MM.1S (cell line): ENCODE measurements at regions not wholly inside any gene's neighbourhood (a gene's known extent, or its start where the extent isn't known, plus 50 kb on each side); places are given as distances from the start of the nearest gene placed in this dataset.

ENCODE experiments used
- EZH2 ChIP-seq: fragments of 300-600 bp; sonication (generic); optimal IDR thresholded peaks from 2 replicates; pipeline ENCODE3; 2017; ENCODE audit warnings: low read depth, mild to moderate bottlenecking, antibody characterized with exemption, low read length, mixed read lengths
- EZH2phosphoT487 ChIP-seq: fragments of 300-600 bp; sonication (generic); IDR thresholded peaks from 2 replicates; pipeline ENCODE4 v1.6.1; 2018; ENCODE audit warnings: antibody characterized with exemption, low read length
- TF ChIP-seq, protein P1 (sequence below): fragments of 300-600 bp; sonication (generic); IDR thresholded peaks from 2 replicates; pipeline ENCODE4 v1.5.1; 2016; ENCODE audit warnings: antibody characterized with exemption, low read length, mixed read lengths

DNA sequence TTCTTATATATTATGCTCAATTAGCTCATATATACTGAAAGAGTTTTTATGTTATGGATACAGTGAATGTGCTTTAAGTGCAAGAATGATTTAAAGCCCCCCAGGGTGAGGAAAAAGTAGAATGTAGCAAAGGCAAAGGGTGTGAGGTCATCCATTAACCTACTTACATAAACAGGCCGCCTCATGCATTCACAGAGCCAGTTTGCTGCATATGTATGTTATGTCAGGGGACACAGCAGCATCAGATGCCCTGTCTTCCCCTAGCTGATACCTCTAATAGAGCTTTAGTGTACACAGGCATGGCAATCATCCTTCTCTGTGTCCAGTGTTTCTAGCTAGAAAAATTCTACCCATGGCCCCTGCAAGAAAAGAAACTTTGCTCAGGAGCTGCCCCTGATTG is 187.8 kb upstream of the FSHR start:
- TF ChIP-seq EZH2 (no peak), EZH2phosphoT487 (no peak)
- TF ChIP-seq, protein P1, sequence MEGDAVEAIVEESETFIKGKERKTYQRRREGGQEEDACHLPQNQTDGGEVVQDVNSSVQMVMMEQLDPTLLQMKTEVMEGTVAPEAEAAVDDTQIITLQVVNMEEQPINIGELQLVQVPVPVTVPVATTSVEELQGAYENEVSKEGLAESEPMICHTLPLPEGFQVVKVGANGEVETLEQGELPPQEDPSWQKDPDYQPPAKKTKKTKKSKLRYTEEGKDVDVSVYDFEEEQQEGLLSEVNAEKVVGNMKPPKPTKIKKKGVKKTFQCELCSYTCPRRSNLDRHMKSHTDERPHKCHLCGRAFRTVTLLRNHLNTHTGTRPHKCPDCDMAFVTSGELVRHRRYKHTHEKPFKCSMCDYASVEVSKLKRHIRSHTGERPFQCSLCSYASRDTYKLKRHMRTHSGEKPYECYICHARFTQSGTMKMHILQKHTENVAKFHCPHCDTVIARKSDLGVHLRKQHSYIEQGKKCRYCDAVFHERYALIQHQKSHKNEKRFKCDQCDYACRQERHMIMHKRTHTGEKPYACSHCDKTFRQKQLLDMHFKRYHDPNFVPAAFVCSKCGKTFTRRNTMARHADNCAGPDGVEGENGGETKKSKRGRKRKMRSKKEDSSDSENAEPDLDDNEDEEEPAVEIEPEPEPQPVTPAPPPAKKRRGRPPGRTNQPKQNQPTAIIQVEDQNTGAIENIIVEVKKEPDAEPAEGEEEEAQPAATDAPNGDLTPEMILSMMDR, result no peak
